Anterior cingulate cortex (tissue), 58 donors: ENCODE measurements at regions not wholly inside any gene's neighbourhood (a gene's known extent, or its start where the extent isn't known, plus 50 kb on each side); places are given as distances from the start of the nearest gene placed in this dataset.

Experiments
- DNase-seq, 58 donors: peaks; one replicate each; lab custom pipeline; 2025; lab: John Stamatoyannopoulos, UW

DNA sequence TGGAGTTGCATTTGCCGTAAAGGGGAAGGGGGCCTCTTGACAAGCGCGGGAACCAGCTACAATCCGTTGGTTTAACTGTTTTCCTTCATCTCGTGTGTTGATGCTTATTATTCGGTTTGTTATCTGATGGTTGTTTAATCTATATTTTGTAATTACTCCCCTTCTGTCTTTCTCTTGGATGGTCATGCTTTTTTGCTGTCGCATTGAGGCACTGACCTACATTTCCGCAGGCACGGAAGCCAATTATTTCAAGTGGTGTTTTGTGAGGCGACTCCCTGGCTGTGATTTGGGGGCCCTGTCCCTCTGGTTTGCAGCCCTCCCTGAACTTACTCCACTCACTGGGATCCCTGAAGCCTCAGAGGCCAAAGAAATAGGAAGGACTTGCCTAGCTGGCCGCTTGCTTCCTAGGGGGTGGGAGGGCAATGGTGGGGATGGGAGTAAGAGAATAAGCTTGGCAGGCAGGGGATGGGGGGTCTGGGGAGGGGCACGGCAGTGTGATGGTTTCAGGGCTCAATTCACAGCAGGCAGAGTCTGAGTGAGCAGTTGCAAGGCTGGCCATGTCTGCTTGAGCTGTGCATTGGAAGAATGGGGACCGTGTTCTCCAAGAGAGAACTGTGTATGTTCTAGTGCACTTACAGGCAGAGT, 165.8 kb upstream of the B3GAT1 start:
- no peak for DNase-seq

DNA sequence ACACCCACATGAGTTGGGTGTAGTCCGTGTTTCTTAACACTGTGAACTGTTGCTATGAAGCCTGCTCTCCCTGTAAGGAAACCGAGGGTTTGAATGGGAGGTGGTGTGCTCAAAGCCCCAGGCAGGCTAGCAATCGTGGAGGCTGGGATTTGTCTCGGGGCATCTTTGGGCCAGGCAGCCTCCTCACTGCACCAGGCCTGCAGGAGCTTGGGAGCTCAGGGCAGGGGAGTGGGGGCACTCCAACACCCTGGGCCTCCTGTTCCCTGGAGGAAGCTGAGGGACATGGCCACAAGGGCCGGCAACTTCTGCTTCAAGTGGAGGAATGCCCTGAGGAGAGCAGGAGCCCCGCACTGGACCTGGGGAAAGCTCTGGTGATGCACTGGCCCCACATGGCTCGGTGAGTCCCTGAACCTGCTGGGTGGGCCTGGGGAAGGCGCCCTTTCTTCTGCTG, 164.7 kb upstream of the B3GAT1 start:
- no peak for DNase-seq

DNA sequence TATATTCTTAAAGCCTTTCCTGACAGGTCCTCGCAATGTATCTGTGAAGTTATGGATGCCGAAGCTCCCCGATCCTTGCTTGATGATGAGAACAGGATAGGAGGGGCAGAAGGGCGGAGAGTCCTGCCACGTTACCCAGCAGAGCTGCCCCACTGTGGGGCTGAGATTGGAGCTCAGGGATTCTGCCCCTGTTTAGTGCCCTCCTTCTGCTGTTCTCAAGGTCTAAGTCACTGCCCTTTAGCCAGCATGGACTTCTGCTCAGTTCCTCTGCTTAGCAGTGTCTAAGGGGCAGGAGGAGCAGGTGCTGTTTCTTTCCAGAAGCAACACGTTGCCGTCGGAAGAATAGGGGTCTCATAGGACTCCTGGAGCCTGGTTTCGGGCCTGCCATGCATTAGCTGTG, 164.2 kb upstream of the B3GAT1 start:
- no peak for DNase-seq

DNA sequence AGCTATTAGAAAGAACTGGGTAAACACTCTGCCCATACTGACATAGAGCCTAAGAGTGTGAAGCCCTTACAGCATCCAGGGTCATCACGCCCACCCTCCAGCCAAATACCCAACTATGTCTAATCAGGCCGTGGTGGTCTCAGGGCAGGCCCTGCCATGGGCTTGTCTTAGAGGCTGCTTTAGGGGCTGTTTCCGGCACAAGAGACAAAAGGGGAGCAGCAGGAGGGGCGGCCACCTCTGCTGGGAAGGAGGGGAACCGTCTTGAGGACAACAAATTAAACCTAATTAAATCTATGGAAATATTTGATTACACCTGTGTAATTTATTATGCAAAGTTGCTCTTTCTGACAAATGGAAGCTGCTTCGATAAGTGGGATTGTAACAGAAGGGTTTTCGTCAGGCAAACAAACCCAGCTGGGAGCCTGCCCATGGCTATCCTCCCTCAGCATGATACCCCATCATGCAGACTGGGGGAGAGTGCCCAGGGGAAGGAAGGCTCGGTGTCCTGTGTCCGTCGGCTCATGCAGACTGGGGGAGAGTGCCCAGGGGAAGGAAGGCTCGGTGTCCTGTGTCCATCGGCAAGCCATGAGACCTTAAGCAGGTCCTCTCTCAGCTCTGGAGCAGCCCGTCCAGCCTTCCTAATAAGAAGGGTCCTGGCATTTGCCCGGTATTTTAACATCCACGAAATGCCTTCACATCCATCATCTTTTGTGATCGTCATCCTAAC, 163.6 kb upstream of the B3GAT1 start:
- DNase-seq: no peak

DNA sequence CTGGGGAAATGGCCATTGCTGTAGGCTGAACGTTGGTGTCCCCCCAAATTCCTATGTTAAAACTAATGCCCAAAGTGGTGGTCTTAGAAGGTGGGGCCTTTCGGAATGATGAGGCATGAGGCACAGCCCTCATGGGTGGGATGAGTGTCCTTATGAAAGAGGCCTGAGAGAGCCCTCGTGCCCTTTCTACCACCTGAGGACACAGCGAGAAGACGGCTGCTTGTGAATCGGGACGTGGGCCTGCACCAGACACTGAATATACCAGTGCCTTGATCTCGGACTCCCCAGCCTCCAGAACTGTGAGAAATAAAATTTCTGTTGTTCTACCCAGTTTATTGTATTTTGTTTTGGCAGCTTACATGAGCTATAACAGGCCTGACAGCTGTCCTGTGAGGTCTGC, 162.9 kb upstream of the B3GAT1 start:
- no peak for DNase-seq

DNA sequence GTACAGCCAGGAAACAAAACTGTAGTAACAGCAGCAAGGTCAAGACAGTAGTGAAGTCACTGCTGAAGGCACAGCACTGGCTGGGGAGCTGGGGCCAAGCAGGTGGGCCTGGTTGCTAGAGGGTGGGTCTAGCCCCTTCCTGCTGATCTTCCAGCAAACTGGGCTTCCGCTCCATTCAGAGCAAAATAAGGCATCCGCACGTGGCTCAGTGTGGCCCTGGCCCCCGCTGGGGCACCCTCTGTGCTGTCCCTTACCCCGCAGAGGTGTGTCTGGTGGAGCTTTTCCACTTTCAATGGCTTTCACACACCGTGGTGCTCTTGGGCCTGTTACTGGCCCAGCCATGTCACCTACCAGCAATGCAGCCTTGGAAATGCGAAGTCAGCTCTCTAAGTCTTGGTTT, 162.4 kb upstream of the B3GAT1 start:
- DNase-seq: no peak

DNA sequence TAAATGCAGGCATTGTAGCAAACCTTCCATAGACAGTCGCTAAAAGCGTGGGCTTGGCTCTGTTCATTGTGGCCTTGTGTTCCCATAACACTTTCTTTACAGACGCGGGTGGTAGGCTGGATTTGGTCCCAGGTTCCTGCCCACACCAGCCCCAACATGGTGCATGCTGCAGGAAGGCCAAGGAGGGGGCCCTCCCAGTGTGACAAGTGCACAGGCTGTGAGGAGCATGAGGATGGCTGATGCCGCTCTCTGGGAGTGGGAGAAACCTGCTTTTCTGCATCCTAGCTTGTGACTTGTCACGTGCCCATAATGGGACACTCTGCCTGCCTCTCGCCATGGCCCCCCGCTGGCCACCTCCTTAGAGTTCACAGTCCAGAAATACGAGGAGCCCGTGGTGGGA, 161.8 kb upstream of the B3GAT1 start:
- DNase-seq: peak in 29 of 58 donors; percentile 22 to 78 (median 51)

DNA sequence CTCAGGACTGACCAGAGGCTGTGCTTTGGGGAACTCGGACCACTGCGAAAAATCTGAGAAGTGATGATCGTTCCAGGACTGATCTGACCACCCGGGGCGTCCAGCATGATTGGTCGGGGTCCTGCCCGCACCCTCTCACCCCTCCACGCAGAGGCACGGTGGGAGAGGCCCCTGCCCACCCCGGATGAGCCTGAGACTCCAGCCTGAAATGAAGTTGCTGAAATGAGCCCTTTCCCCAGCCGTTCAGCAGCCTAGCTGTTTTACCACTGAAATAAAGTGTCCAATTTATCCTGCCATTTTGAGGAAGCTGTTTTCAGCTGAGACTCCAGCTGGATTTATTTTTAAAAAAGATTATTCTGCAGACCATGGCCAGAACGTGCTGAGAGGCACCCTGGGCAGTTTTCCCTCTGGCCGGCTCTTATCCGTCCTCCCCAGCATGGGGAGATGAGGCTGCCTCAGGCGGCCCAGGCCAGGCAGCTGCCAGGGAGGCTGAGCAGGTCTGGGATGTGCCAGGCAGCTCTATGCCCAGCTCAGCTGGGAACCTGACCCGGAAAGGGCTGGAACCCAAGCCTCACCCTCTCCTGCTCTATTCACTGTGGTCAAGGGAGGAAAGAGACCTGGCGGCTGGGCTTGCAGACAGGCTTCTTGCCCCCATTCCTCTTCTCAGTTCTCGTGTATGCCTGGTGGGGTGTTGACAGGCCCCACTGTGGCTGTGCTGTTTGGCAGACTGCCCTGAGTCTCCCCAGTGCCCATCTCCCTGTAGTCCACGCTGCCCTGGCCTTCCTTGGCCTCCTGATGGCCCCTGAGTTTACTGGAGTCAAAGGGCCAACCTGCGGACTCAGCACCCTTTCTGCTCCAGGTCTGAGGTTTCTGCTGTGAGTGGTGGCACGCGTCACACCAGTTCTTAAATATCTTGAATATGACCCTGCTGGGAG, 161.0 kb upstream of the B3GAT1 start:
- DNase-seq: peak in 3 of 58 donors; percentile 23 to 37 (median 30)

DNA sequence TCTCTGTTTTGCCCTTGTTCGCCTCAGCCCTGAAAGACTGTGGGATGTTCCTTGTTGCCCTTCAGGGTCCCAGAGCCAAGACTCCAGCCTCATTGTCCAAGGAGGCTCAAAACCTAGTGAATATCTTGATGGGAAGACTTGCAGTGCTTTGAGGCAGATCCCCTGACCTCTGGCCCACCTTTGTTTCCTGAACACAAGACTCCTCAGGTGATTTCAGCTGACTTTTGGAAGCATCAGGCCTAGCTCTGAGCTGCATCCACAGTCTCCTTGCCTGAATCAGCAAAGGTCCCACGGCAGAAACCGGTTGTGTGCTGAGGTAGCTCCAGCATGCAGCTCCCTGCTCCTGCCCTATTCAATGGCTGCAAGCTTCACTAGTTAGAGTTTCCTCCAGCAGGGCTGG, 159.3 kb upstream of the B3GAT1 start:
- no peak for DNase-seq

DNA sequence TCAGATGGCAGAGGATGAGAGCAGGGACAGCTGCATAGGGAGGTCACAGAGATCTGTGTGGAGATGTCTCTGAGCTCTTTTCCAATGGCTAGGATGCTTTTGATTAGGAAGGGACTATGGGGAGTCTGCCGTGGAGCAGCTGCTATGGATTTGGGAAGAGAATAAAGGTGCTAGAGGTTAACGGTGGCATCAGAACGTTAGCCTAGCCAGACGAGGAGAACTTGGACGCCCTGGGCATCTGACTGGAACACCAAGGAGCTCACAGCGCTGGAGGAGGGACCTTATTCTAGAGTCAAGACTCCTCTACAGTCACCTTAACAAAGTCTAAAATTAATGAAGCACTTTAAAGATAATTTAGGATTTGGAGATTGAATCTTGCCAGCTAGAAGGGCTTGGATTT, 157.2 kb upstream of the B3GAT1 start:
- no peak for DNase-seq

DNA sequence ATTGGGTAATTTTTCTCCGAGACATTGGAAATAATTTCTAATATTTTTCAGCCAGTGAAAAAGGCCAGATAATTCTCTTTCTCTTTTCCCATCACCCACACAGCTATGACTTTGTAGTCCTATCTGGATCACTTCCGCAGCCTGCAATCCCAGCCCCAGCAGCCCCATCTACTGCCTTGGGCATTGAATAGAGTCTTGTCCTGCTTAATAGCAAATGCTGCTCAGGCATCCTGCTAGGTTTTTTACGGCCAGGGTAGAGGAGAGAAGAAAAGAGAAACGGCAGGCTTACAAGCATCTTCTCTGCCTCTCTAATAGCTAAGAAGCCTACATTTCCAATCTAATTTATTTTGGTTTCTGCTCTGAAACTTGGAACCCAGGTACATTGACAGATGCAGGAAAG, 154.3 kb upstream of the B3GAT1 start:
- DNase-seq: peak in 13 of 58 donors; percentile 18 to 47 (median 36)

DNA sequence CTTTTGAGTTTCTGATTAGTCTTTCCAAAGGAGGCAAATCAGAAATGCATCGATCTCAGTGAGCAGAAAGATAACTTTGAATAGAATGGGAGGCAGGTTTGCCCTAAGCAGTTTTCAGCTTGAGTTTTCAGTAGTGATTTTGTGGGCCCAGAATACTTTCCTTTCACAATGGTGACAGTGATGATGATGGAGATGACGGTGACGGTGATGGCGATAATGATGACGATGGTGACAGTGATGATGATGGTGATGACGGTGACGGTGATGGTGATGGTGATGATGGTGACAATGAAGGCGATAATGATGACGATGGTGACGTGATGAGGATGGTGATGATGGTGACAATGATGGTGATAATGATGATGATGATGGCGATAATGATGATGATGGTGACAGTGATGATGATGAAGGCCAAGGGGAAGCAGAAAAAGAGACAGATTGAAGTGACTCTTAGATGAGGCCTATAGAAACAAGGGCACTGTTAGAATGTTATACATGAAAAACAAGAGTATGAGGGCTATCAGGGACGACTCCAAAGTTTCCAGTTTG, 153.4 kb upstream of the B3GAT1 start:
- no peak for DNase-seq

DNA sequence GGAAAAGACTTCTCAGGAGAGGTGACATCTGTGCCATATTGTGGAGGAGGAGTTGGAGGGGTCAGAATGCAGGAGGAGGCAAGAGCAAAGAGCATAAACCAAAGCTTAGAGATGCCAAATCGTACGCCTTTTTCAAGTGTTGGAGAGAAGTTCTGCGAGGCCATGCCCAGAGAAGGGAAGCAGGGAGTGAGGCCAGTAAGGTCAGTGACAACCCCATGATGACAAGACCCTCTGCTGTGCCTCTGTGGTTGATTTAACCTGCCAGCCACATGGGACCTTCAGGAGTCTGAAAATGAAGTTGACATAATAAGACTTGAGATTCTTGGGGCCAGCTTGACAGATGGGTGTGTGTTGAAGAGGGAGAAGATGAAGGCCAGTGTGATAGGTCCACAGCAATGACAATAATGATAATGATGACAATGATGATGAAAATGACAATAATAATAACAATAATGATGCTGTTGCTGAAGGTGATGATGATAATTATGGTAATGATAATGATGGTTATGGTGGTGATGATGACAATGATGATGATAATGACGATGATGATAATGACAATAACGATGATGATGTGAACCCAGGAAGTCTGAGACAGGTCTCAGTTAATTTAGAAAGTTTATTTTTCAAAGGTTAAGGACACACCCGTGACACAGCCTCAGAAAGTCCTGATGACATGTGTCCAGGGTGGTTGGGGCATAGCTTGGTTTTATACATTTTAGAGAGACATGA, 152.6 kb upstream of the B3GAT1 start:
- no peak for DNase-seq

DNA sequence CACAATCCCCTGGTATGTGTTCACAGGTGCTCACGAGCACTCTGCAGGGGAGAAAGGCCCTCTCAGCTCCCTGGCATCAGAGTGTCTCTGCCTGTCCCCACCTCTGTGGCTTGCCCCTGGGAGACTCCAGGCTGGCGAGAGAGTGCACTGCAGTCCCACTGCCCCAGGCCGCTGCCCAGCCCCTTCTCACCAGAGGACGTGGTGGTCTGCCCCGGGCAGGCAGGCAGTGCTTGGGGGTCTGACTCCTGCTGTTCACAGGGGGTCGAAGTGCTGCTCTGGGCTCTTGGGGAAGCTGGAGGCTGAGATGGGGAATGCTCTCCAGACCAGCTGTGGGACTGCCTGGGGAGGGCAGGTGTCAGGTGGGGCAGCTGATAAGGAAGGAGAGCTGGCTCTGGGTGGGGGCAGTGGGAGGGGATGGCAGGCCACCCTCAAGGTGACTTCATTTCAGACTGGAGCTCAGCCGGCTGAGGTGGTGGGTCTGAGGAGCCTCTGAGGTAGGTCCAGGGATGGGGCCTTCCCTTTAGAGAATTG, 151.0 kb upstream of the B3GAT1 start:
- no peak for DNase-seq

DNA sequence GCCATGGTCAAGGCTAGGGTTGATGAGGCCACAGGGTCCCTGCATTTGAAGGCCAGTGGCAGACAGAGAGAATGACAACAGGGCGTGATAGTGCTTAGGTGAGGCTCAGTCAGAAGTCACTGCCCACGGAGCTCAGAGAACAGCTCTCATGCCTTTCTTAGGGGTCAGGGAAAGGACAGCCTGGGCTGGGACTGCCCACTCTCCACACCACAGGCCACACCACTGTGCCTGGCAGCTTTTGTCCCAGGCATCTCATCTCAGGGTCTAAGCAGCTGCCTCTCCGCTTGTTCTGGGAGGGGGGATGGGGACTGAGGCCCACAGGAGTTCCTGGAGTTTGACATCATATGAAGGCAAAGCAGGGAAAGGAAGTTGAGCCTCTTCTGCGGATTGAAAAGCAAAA, 150.2 kb upstream of the B3GAT1 start:
- no peak for DNase-seq

DNA sequence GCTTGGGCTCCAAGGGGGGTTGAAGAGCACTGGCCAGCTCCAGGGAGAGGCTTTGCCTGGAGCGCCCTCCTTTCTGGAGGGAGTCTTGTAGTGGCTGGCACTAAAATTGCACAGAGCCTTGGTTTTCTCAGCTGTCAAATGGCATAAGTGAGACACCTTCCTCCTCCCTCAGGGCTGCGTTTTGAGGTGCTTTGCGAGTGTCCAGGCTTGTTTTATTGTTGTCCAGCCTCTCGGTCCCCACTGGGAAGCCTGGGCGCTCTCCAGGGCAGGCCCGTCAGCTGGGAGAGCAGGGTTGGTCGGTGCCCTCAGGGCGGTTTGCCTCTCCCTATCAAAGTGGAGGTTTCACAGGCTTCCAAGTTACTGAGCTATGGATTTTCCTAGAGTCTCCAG, 149.3 kb upstream of the B3GAT1 start:
- DNase-seq: no peak

DNA sequence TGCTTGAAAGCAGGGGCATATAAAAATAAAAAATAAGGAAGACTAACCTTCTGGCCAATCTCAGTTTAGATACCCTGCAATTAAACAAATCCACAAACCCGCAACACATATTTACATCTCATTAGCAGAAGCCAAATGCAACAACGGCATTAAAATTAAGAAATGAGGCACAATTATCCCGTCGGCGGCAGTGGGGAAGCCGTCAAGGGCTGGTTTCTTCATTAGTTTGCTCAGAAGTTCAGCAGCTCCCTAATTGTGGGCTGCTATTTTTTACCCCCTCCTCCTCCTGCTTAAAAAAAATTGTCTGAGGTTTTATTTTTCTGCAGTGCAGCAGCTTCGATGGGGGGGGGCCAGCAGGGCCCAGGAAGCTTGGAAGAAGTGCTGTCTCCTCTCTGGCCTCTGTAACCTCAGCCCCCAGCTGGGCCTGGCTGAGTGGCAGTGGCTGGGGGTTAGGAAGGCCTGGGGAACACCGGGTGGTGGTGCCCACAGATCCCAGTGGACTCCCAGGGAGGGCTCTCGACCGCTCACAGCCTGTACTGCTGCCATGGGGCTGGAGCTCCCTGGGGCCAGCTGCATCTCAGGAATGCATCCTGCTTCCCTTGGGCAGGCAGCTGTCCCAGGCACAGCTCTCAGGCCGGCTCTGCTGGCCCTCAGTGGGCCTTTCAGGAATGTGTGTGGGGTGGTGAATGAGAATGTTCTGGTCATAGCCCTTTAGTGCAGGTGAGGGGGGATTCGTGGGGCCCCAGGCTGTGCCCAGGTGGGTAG, 148.7 kb upstream of the B3GAT1 start:
- DNase-seq: no peak

DNA sequence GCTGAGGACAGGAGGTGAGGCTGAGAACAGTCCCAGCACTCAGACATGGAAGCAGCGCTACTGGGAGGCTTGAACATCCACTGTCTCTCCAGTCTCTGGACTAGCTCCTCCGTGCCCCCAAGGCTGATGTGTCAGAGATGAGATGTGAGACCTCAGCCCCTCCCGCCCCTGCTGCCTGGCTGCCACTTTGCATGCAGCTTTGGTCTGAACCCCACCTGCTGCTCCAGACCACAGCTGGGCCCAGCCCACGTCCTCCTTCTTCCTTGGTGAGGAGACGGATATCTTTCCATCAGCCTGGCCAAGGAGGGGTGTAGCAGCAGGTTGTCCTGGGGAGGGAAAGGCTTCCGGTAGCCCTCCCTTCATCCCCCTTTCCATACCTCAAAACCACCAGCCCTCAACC, 148.0 kb upstream of the B3GAT1 start:
- no peak for DNase-seq

DNA sequence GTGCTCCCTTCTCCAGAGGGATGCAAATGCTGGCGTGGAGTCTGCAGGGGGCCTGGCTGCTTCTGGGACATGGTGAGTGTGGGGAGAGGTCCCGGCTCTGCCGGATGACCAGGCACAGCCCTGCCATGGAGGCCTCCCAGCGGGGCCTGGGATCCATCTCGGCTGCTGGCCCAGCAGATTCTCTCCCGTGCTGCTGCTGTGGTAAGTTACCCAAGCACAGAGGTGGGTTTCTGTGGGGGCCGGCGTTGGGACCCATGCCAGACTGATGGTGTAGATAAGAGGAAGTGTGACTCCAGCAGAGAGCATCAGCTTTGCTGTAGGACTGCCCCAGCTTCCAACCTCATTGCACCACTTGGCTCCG, 147.5 kb upstream of the B3GAT1 start:
- DNase-seq: no peak
